ENCODE measurements at regions not wholly inside any gene's neighbourhood (a gene's known extent, or its start where the extent isn't known, plus 50 kb on each side); places are given as distances from the start of the nearest gene placed in this dataset.

DNA sequence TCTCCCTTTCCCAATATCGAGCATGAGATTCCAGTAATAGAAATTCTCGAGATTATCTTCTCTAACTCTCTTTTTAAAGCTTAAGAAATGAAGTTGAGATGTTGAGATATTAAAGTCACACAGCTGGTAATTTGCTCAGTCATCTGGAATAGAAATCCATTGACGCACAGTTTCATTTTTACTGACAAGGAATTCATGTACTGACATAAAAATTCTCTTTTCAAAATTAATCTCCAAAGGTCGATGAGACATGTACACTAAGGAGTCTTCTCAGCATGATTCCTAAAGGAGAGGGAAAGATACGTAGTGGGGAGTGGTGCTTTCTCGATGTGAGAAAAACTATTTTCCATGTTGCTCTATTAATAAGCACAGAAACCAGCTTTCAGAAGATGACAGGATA is 1639.5 kb upstream of the MIR17HG start:
- DNase-seq (ENCODE audit: low read depth in 2 of 2) = no peak

GRCh38 chr13:89721216-89721615 is 1626.3 kb upstream of the MIR17HG start:
- no peak for DNase-seq (ENCODE audit: low read depth in 2 of 2)

DNA sequence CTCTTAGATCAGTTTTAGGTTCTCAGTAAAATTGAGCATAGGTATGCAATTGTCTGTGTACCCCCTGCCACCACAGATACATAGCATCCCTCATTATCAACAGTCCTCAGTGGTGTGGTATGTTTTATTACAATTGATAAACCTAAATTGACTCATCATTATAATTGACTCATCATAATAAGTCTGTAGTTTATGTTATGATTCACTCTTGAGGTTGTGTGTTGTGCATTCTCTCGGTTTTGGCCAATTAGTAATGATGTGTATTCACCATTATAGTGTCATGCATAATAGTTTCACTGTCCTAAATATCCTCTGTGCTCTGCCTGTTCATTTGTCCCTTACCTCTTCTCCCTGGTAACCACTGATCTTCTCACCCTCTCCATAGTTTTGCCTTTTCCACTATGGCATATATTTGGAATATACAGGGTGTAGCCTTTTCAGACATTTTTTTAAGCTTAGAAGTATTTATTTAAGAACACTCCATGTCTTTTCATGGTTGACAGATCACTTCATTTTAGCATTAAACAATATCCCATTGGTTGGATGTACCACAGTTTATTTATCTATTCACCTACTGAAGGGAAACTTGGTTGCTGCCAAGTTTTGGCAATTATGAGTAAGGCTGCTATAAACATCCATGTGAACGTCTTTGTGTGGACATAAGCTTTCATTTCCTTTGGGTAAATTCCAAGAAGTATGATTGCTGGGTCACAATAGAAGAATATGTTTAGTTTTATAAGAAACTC is 1620.6 kb upstream of the MIR17HG start:
- DNase-seq (ENCODE audit: low read depth in 2 of 2) = no peak

DNA sequence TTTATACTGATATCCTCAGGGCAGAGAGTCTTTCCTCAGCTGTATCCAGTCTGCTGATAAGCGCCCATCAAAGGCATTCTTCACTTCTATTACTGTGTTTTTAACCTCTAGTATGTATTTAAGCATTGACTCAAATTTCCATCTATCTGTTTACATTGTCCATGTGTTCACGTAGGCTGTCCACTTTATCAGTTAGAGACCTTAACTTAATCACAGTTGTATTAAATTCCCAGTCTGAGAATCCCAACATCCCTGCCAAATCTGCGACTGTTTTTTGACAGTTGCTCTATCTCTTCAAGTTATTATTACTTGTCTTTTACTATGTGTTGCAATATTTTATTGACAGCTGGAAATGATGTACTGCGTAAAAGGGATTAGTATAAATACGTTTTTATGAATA is 1613.7 kb upstream of the MIR17HG start:
- no peak for DNase-seq (ENCODE audit: low read depth in 2 of 2)

DNA sequence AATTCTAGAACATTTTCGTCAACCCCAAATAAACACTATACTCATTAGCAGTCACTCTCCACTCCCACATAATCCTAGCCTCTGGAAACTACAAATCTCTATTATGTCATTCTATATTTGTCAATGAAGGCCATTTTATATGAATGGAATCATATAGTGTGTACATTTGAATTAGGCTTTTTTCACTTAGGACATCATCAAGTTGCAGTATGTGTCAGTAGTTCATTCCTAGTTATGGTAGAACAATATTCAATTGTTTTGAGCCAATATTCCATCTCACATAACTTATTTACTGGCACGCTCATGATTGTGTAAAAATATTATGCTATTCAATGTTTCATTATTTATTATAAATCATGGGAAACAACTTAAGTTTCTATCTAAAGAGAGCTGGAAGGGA is 1610.4 kb upstream of the MIR17HG start:
- no peak for DNase-seq (ENCODE audit: low read depth in 2 of 2)

- no peak for DNase-seq (ENCODE audit: low read depth in 2 of 2)
Observed at GRCh38 chr13:89738072-89738471, 1609.4 kb upstream of the MIR17HG start.

GRCh38 chr13:89740994-89741685 is 1606.3 kb upstream of the MIR17HG start:
- no peak for DNase-seq (ENCODE audit: low read depth in 2 of 2)

DNA sequence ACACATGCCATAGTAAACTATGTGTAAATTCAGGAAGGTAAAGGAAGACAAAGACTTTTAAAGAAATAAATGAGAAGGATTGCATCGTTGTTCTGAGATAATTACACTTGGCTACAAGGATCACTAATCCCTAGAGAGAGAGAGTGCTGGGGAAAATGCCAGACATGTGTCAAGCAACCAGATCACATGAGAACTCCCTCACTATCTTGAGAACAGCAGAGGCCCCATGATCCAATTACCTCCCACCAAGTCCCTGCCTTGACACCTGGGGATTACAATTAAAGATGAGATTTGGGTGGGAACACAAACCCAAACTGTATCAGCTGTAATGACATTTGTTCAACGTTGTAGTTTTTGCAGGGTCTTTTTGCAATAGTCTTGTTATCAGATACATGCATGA is 1600.9 kb upstream of the MIR17HG start:
- no peak for DNase-seq (ENCODE audit: low read depth in 2 of 2)

- DNase-seq (ENCODE audit: low read depth in 2 of 2) = no peak
Observed at GRCh38 chr13:89748716-89749115, 1598.8 kb upstream of the MIR17HG start.

GRCh38 chr13:89749888-89750287 is 1597.6 kb upstream of the MIR17HG start:
- DNase-seq (ENCODE audit: low read depth in 2 of 2) = no peak

GRCh38 chr13:89750371-89750770 is 1597.1 kb upstream of the MIR17HG start:
- DNase-seq (ENCODE audit: low read depth in 2 of 2) = no peak

- no peak for DNase-seq (ENCODE audit: low read depth in 2 of 2)
Observed at GRCh38 chr13:89751432-89751930, 1596.0 kb upstream of the MIR17HG start.

- DNase-seq (ENCODE audit: low read depth in 2 of 2) = no peak
Observed at GRCh38 chr13:89752394-89752793, 1595.1 kb upstream of the MIR17HG start.

DNA sequence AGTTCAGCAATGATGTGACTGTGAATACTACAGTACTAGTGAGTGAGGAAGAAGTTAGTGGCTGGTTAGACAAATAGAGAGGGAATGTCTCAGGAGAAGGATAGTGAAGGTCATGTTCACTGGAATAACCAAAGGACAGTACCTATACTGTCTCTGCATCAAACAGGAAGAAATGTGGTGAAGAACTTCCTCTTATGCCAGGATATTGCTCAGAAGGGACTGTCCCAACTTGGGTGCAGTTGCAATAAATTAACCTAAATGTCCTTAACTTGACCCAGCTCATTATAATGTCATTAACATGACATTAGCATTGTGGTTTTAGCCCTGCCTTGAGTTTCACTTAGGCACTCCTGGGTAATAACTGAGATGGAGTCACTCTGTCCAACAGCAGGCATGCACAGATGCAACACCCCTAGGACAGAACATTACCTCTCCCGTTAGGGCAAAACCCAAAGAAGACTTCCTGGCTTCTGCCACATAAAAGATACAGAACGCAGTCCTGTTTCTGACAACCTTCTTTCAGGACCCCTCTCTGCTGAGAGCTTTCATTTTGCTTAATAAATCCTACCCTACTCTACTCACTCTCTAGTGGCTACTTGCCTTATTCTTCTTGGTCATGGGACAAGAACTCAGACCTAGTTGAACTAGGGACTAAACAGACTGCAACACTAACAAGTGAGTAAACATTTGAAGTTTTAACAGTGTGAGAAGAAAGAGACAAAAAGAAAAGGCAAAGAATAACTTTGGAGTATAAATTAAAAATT is 1591.6 kb upstream of the MIR17HG start:
- DNase-seq (ENCODE audit: low read depth in 2 of 2) = no peak

- no peak for DNase-seq (ENCODE audit: low read depth in 2 of 2)
Observed at GRCh38 chr13:89763005-89763404, 1584.5 kb upstream of the MIR17HG start.

- DNase-seq (ENCODE audit: low read depth in 2 of 2) = no peak
Observed at GRCh38 chr13:89783221-89783755, 1564.2 kb upstream of the MIR17HG start.

DNA sequence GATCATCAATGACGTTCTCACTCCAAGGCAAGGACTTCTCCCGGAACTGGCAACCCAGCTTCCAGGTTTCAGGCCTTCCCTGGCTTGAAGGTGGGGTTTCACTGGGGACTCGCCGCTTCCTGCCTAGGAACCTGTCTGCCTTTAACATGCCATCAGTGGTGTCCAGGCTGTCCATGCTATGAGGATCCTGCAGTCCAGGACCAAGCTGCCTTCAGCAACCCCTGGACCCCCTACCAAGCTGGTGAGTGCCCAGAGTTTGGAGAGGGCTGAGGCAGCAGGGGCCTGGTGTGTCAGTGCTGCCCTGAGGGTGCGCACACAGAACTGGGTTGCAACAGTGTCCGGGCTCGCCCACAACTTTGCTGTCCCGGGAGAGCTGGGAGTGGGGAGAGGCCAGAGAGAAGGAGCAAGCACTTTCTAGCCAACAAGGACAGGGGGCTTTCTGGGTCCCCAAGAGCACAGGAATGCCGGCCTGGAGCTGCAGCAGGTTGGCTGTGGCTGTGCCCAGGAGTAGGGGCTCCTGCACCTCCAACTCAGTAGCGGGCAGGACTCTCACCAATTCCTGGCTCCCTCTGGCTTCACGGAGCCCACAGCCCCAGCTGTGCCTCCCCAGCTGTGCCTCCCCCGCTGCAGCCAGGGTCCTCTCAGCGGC is 1563.2 kb upstream of the MIR17HG start:
- no peak for DNase-seq (ENCODE audit: low read depth in 2 of 2)

DNA sequence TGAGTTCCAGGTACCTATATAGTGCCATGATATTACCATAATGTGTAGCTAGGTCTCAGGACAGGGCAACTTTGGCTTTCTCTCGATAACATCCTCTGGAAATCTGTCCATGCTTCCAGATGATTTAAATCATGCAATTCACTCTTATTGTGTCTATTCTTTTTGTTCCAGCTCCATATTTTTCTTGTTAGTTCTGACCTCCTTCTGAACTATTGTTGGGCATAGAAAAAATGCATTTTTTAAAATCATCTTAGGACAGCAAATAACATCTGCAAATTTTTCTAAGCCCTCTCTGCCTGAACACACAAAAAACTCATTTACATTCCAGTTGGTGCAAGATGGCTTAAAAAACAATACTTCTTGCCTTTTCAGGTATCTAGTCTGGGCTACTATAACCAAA is 1561.0 kb upstream of the MIR17HG start:
- no peak for DNase-seq (ENCODE audit: low read depth in 2 of 2)

DNA sequence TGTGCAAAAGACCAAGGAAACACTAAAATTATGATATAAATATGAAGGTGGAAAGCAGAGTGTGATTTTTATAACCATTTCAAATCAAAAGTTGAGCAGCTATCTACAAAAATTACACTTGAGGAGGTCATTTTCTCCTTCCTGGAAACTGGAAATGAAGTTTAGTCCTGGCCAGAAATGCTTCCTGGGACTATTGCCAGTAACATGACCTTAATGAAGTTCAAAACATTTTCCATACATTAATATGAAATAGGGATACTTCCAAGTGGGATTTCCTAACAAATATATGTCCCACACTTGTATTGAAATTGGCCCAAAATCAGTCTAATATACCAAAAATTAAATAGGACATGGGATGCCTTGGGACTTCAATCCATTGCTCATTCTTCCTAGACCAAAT is 1556.8 kb upstream of the MIR17HG start:
- DNase-seq (ENCODE audit: low read depth in 2 of 2) = no peak

- DNase-seq (ENCODE audit: low read depth in 2 of 2) = no peak
Observed at GRCh38 chr13:89791971-89792630, 1555.4 kb upstream of the MIR17HG start.

- no peak for DNase-seq (ENCODE audit: low read depth in 2 of 2)
Observed at GRCh38 chr13:89796196-89796595, 1551.3 kb upstream of the MIR17HG start.

Measured in activated CD4-positive, alpha-beta T cell treated with anti-CD3 and anti-CD28 coated beads for 24 hours (primary cell).